ENCODE measurements at regions not wholly inside any gene's neighbourhood (a gene's known extent, or its start where the extent isn't known, plus 50 kb on each side); places are given as distances from the start of the nearest gene placed in this dataset.

DNA sequence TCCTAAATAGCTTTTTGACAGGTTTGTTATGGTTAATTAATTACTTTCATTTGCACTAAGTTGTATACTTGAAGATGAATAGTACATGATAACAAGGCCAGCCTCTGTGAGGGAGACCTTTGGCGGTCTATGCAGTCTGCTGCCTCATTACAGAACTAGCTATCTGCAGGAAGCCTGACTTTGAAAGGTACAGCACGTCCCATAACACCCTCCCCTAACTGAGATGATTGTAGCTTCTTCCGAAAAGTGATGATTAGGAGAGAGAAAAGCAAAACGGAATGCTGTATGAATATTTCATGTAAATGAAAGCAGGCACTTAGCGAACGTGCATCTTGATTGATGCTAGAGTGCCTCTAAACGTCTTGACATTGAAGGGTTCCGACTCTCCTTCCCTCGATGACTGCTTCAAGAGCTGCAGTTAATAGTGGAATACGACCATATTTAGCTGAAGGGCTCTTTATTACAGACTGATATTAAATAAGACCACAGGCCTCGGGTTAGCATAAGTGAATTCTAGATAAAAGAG lies 116.2 kb upstream of the TMCO5A start:
- Histone ChIP-seq H3K4me1 (ENCODE audit: control insufficient read depth in 1 of 2, insufficient read depth in 2 of 2, low read depth in 1 of 2, low read length in 1 of 2) (peaks cover 3 to 34% of the 10 kb centered on the region in 2 experiments; a peak in 2 of 4 replicates), H3K9me2 (no peaks in the 10 kb centered on the region), H2AFZ (ENCODE audit: low read depth) (no peak overlapping the region), H3K9ac (no peak overlapping the region), H3K36me3 (replicated peaks in 1 of 2; ENCODE audit: control insufficient read depth in 1 of 2, insufficient read depth in 2 of 2, low read length in 1 of 2) (no peaks in the 10 kb centered on the region), H3K27ac (ENCODE audit: low read depth in 2 of 2, low read length in 1 of 2) (peak overlapping the region in 1 of 2 experiments; percentile 100; a peak in 2 of 4 replicates), H3K9me3 (no peaks in the 10 kb centered on the region), H3K4me3 (ENCODE audit: low read depth in 2 of 2, low read length in 1 of 2) (no peak overlapping the region), H3F3A (replicated peaks; ENCODE audit: insufficient read depth) (no peaks in the 10 kb centered on the region), H3K27me3 (ENCODE audit: insufficient read depth) (no peaks in the 10 kb centered on the region), H3K4me2 (no peak overlapping the region), H3K79me2 (ENCODE audit: insufficient read depth) (no peaks in the 10 kb centered on the region), H4K20me1 (ENCODE audit: insufficient read depth) (no peaks in the 10 kb centered on the region)
- DNase-seq = no peak
- TF ChIP-seq TAF1 (IDR thresholded peaks at IDR 0.05; ENCODE audit: borderline replicate concordance, low read depth, low read length) (no peak), FOXM1 (IDR thresholded peaks at IDR 0.05; ENCODE audit: low read depth) (no peak)
- POLR2A ChIA-PET = no interaction called here
- CTCF ChIA-PET = interaction anchor here (0.9 to 1.3 kb wide), 3 partner anchors 21 to 684 kb away, joined by 3 to 4 read pairs (median 4); no protein-coding TSS in a partner anchor
- 83% methylated on average over 11 of the region's 11 CpGs for WGBS (ENCODE audit: low lambda C conversion rate)

DNA sequence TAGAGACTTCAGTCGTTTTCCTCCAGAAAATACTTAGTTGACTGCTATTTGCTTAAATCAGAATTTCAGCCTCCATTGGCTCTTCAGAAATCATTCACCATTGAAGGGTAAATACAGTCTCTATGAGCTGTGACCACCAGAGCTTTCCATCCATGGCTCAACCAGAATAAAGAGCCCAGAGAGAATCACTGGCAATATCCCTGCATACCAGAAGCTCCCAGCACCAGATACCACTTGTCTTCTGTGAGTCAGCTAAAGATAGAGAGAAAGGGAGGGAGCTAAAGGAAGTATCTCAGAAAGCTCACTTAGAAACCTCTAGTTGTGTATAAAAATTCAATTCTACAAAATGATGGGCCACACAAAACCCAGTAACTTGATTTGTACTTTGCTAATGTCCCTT lies 115.2 kb upstream of the TMCO5A start:
- Histone ChIP-seq H3K9me2 (no peaks in the 10 kb centered on the region), H3K27me3 (ENCODE audit: insufficient read depth) (no peaks in the 10 kb centered on the region), H3K9me3 (no peaks in the 10 kb centered on the region), H3K4me1 (ENCODE audit: control insufficient read depth in 1 of 2, insufficient read depth in 2 of 2, low read depth in 1 of 2, low read length in 1 of 2) (peaks cover 3 to 43% of the 10 kb centered on the region in 2 experiments; a peak in 2 of 4 replicates), H3K4me3 (ENCODE audit: low read depth in 2 of 2, low read length in 1 of 2) (no peak overlapping the region), H3K79me2 (ENCODE audit: insufficient read depth) (no peaks in the 10 kb centered on the region), H2AFZ (ENCODE audit: low read depth) (peak overlapping the region; percentile 21; the same call in 1 of the 2 replicates), H3F3A (replicated peaks; ENCODE audit: insufficient read depth) (no peaks in the 10 kb centered on the region), H3K36me3 (replicated peaks in 1 of 2; ENCODE audit: control insufficient read depth in 1 of 2, insufficient read depth in 2 of 2, low read length in 1 of 2) (no peaks in the 10 kb centered on the region), H3K9ac (no peak overlapping the region), H3K27ac (ENCODE audit: low read depth in 2 of 2, low read length in 1 of 2) (peak overlapping the region in 1 of 2 experiments; percentile 100; a peak in 2 of 4 replicates), H4K20me1 (ENCODE audit: insufficient read depth) (no peaks in the 10 kb centered on the region), H3K4me2 (no peak overlapping the region)
- 93% methylated on average over 1 of the region's 1 CpG for WGBS (ENCODE audit: low lambda C conversion rate)
- no peak for TF ChIP-seq TEAD4 (IDR thresholded peaks at IDR 0.05; ENCODE audit: borderline replicate concordance, insufficient read depth)
- peak; percentile 4; the same call in 1 of the 2 replicates for TF ChIP-seq RAD21 (IDR thresholded peaks at IDR 0.05; ENCODE audit: low read length)
- ChIA-PET POLR2A (interaction anchor here (1.0 to 1.4 kb wide), 3 partner anchors 24 to 710 kb away, joined by 3 to 6 read pairs (median 4); no protein-coding TSS in a partner anchor), CTCF (interaction anchor here (1.5 to 5.0 kb wide), 2 partner anchors 61 to 685 kb away, joined by 3 to 38 read pairs; no protein-coding TSS in a partner anchor)
- DNase-seq = no peak

DNA sequence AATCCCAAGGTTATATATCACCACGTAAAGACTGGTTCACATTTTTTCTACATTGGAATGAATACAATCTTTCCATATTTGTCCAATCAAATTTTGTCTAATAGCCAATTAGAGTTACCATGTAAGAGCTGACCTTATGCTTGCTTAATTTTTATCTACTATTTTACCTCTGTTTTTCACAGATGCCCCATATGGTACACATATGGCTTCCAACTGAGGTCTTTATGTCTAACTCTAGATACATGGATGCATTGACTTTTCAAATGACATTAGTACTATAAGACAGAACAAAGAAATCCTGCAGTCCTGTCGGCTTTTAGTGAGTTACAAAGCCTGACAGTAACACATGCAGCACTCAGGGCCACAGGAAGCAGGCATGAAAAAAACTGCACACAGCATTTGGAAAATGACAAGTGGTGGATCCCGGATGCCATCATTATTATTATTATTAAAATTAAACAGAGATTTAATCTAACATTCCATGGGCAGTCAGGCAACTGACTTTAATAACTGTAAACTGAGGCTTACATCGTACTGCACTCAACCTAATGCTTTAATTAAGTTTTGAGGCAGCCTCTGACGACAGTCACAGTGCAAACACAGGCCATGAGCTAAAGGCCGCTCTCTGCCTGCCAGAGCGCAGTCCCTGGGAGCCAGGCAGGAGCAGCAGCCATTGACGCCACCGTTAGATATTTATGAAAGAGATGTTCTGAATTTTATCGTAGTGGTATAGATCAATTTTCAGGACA lies 113.9 kb upstream of the TMCO5A start:
- Histone ChIP-seq H3K4me3 (ENCODE audit: low read depth in 2 of 2, low read length in 1 of 2) (no peak overlapping the region), H3K4me1 (ENCODE audit: control insufficient read depth in 1 of 2, insufficient read depth in 2 of 2, low read depth in 1 of 2, low read length in 1 of 2) (peaks cover 7 to 52% of the 10 kb centered on the region in 2 experiments; a peak in 3 of 4 replicates), H3K9ac (no peak overlapping the region), H3K79me2 (ENCODE audit: insufficient read depth) (no peaks in the 10 kb centered on the region), H4K20me1 (ENCODE audit: insufficient read depth) (no peaks in the 10 kb centered on the region), H3K9me2 (no peaks in the 10 kb centered on the region), H3K27ac (ENCODE audit: low read depth in 2 of 2, low read length in 1 of 2) (peak overlapping the region in 1 of 2 experiments; percentile 100; a peak in 2 of 4 replicates), H2AFZ (ENCODE audit: low read depth) (no peak overlapping the region), H3F3A (replicated peaks; ENCODE audit: insufficient read depth) (peaks cover 3% of the 10 kb centered on the region), H3K4me2 (no peak overlapping the region), H3K36me3 (replicated peaks in 1 of 2; ENCODE audit: control insufficient read depth in 1 of 2, insufficient read depth in 2 of 2, low read length in 1 of 2) (no peaks in the 10 kb centered on the region), H3K9me3 (no peaks in the 10 kb centered on the region), H3K27me3 (ENCODE audit: insufficient read depth) (no peaks in the 10 kb centered on the region)
- ChIA-PET CTCF (interaction anchor here (1.1 to 5.0 kb wide), 4 partner anchors 25 to 686 kb away, joined by 3 to 38 read pairs (median 4); no protein-coding TSS in a partner anchor), POLR2A (interaction anchor here (0.6 to 2.4 kb wide), 10 partner anchors 19 to 710 kb away, joined by 3 to 11 read pairs (median 4); no protein-coding TSS in a partner anchor)
- WGBS (ENCODE audit: low lambda C conversion rate) = 56% methylated on average over 10 of the region's 10 CpGs
- peak; percentile 45 for DNase-seq
- TF ChIP-seq, protein P1, sequence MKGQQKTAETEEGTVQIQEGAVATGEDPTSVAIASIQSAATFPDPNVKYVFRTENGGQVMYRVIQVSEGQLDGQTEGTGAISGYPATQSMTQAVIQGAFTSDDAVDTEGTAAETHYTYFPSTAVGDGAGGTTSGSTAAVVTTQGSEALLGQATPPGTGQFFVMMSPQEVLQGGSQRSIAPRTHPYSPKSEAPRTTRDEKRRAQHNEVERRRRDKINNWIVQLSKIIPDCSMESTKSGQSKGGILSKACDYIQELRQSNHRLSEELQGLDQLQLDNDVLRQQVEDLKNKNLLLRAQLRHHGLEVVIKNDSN (IDR thresholded peaks at IDR 0.05; ENCODE audit: borderline replicate concordance, low read depth) = no peak
- TF ChIP-seq TEAD4 (IDR thresholded peaks at IDR 0.05; ENCODE audit: borderline replicate concordance, insufficient read depth) = no peak
- TF ChIP-seq YY1 (IDR thresholded peaks at IDR 0.05; ENCODE audit: low read depth) = no peak
- 0 out of 2 replicates have a peak, but pooled peaks have one; percentile 33 for TF ChIP-seq FOXJ3 (CRISPR knock-in tag; IDR thresholded peaks at IDR 0.05)
- TF ChIP-seq POLR2AphosphoS5 (IDR thresholded peaks at IDR 0.05; ENCODE audit: low read depth, low read length) = no peak
- no peak for TF ChIP-seq RXRA (IDR thresholded peaks at IDR 0.05; ENCODE audit: borderline replicate concordance, low read depth)
- no peak for TF ChIP-seq ELF1 (IDR thresholded peaks at IDR 0.05)
- no peak for TF ChIP-seq SIN3A (IDR thresholded peaks at IDR 0.05; ENCODE audit: borderline replicate concordance, low read depth, low read length)
- peak; percentile 29 for TF ChIP-seq GATA2 (CRISPR knock-in tag; IDR thresholded peaks at IDR 0.05)
- peak; percentile 54; the same call in 1 of the 2 replicates for TF ChIP-seq MXI1 (IDR thresholded peaks at IDR 0.05; ENCODE audit: low read depth, low read length)
- TF ChIP-seq GABPA (IDR thresholded peaks at IDR 0.05; ENCODE audit: low read depth) = no peak
- no peak for TF ChIP-seq SMC3 (IDR thresholded peaks at IDR 0.05; ENCODE audit: low read depth, low read length)
- TF ChIP-seq EZH2phosphoT487 (IDR thresholded peaks at IDR 0.05; ENCODE audit: borderline replicate concordance, low read depth) = no peak
- no peak for TF ChIP-seq MEF2A (IDR thresholded peaks at IDR 0.05; ENCODE audit: borderline replicate concordance, low read depth)
- peak; percentile 15; the same call in 1 of the 2 replicates for TF ChIP-seq RAD21 (IDR thresholded peaks at IDR 0.05; ENCODE audit: low read length)
- TF ChIP-seq RCOR1 (IDR thresholded peaks at IDR 0.05; ENCODE audit: low read length) = peak; percentile 56; the same call in 1 of the 2 replicates
- TF ChIP-seq TCF12 (IDR thresholded peaks at IDR 0.05) = peak; percentile 52; the same call in 1 of the 2 replicates
- TF ChIP-seq FOXM1 (IDR thresholded peaks at IDR 0.05; ENCODE audit: low read depth) = no peak
- TF ChIP-seq NRF1 (IDR thresholded peaks at IDR 0.05; ENCODE audit: low read depth, low read length) = no peak
- peak in 1 of 2 experiments; percentile 79; a peak in 2 of 4 replicates for TF ChIP-seq EP300 (IDR thresholded peaks at IDR 0.05; ENCODE audit: borderline replicate concordance in 1 of 2, low read depth in 1 of 2, low read length in 1 of 2)

Measured in SK-N-SH (cell line).